Ascending aorta (tissue), 2 donors: ENCODE measurements at regions not wholly inside any gene's neighbourhood (a gene's known extent, or its start where the extent isn't known, plus 50 kb on each side); places are given as distances from the start of the nearest gene placed in this dataset.

Experiments
- DNase-seq, 2 donors: peaks; one replicate each; pipeline ENCODE4 v3.0.0-alpha.2; 2019; ENCODE audit warnings: low spot score in 2 of 2
- H3K27ac ChIP-seq, 2 donors: fragments of 200-600 bp; sonication (generic); one replicate each; pipeline ENCODE4 v1.5.1; 2016 to 2017; ENCODE audit warnings: mild to moderate bottlenecking in 1 of 2
- H3K27me3 ChIP-seq: fragments of 200-600 bp; sonication (generic); one replicate; pipeline ENCODE4 v1.5.1; 2017
- H3K36me3 ChIP-seq, 2 donors: fragments of 200-600 bp; sonication (generic); one replicate each; pipeline ENCODE4 v1.5.1; 2016
- H3K4me1 ChIP-seq, 2 donors: fragments of 200-600 bp; sonication (generic); one replicate each; pipeline ENCODE4 v1.5.1; 2016 to 2017; ENCODE audit warnings: mild to moderate bottlenecking in 1 of 2
- H3K4me3 ChIP-seq, 2 donors: fragments of 200-600 bp; sonication (generic); one replicate each; pipeline ENCODE4 v1.5.1; 2016 to 2017; ENCODE audit warnings: mild to moderate bottlenecking in 1 of 2
- H3K9me3 ChIP-seq, 2 donors: fragments of 200-600 bp; sonication (generic); one replicate each; pipeline ENCODE4 v1.5.1; 2016
- CTCF ChIP-seq, 3 experiments: fragments of 200-600 bp in 2 of 3; fragments of 450-650 bp in 1 of 3; sonication (generic) in 2 of 3; IDR thresholded peaks; one replicate each; pipeline ENCODE4 v1.5.1; 2016 to 2019; ENCODE audit warnings: antibody characterized with exemption in 3 of 3, mild to moderate bottlenecking in 1 of 3, moderate library complexity in 1 of 3
- intact Hi-C: fragments of 100-400 bp; cut with DNase I; formaldehyde crosslinking; loops from one replicate; pipeline ENCODE4 v1.15.1; 2023

- no peaks in the 10 kb centered on the region for H3K36me3 ChIP-seq
- H3K4me1 ChIP-seq: no peaks in the 10 kb centered on the region
- no peak overlapping the region for H3K27ac ChIP-seq
- H3K27me3 ChIP-seq: no peaks in the 10 kb centered on the region
- DNase-seq: no peak
- TF ChIP-seq CTCF (IDR thresholded peaks at IDR 0.05): no peak
- H3K9me3 ChIP-seq: peaks cover 0 to 7% of the 10 kb centered on the region in 2 donors
- intact Hi-C loops: no loop called here
- no peak overlapping the region for H3K4me3 ChIP-seq
These were observed 137.1 kb upstream of the CCDC150 start for GRCh38 chr2:196502386-196502785.

- Histone ChIP-seq H3K36me3 (no peaks in the 10 kb centered on the region), H3K4me3 (no peak overlapping the region), H3K4me1 (no peaks in the 10 kb centered on the region), H3K9me3 (peaks cover 0 to 7% of the 10 kb centered on the region in 2 donors), H3K27ac (no peak overlapping the region), H3K27me3 (no peaks in the 10 kb centered on the region)
- DNase-seq: no peak
- TF ChIP-seq CTCF (IDR thresholded peaks at IDR 0.05): no peak
- intact Hi-C loops: no loop called here
These were observed 136.1 kb upstream of the CCDC150 start for GRCh38 chr2:196503398-196503797.

- Histone ChIP-seq H3K27me3 (no peaks in the 10 kb centered on the region), H3K4me1 (no peaks in the 10 kb centered on the region), H3K4me3 (no peak overlapping the region), H3K9me3 (no peaks in the 10 kb centered on the region), H3K36me3 (no peaks in the 10 kb centered on the region), H3K27ac (no peak overlapping the region)
- no peak for DNase-seq
- intact Hi-C loops: no loop called here
- no peak for TF ChIP-seq CTCF (IDR thresholded peaks at IDR 0.05)
These were observed 134.7 kb upstream of the CCDC150 start for GRCh38 chr2:196504788-196505187.

GRCh38 chr2:196510246-196510645, 129.3 kb upstream of the CCDC150 start:
- intact Hi-C loops: no loop called here
- no peak overlapping the region for H3K27ac ChIP-seq
- H3K36me3 ChIP-seq: no peaks in the 10 kb centered on the region

GRCh38 chr2:196511258-196512168, 128.0 kb upstream of the CCDC150 start:
- no peak overlapping the region for H3K27ac ChIP-seq
- intact Hi-C loops: no loop called here
- no peak for DNase-seq
- H3K27me3 ChIP-seq: no peaks in the 10 kb centered on the region
- no peaks in the 10 kb centered on the region for H3K4me1 ChIP-seq
- no peaks in the 10 kb centered on the region for H3K36me3 ChIP-seq
- H3K4me3 ChIP-seq: no peak overlapping the region
- no peaks in the 10 kb centered on the region for H3K9me3 ChIP-seq
- no peak for TF ChIP-seq CTCF (IDR thresholded peaks at IDR 0.05)

More at GRCh38 chr2:196510246-196510645, 129.3 kb upstream of the CCDC150 start:
- Histone ChIP-seq H3K9me3 (no peaks in the 10 kb centered on the region), H3K4me3 (no peak overlapping the region), H3K4me1 (no peaks in the 10 kb centered on the region), H3K27me3 (no peaks in the 10 kb centered on the region)
- DNase-seq: no peak
- no peak for TF ChIP-seq CTCF (IDR thresholded peaks at IDR 0.05)
